AG09309 (cell line): ENCODE measurements at regions not wholly inside any gene's neighbourhood (a gene's known extent, or its start where the extent isn't known, plus 50 kb on each side); places are given as distances from the start of the nearest gene placed in this dataset.
"Not testable (repeated sequence)": the region's sequence is repeated elsewhere in the genome, so short reads cannot be mapped to it uniquely, and the experiment has no call there.

Experiments used
- DNase-seq: peaks from one replicate; pipeline ENCODE4 v3.0.0-alpha.2; 2010; ENCODE audit warnings: low read depth
- H3K4me3 ChIP-seq: 2 replicates; pipeline ENCODE4 v1.5.1; 2011; ENCODE audit warnings: mild to moderate bottlenecking, low read depth, low read length, moderate library complexity; ENCODE audit not compliant: control insufficient read depth
- CTCF ChIP-seq: IDR thresholded peaks from 2 replicates; pipeline ENCODE4 v1.5.1; 2011; ENCODE audit warnings: mild to moderate bottlenecking, low read depth, low read length, inconsistent platforms; ENCODE audit not compliant: insufficient read depth, control insufficient read depth; ENCODE audit errors: missing control alignments

GRCh38 chr5:155661859-155662258 is 648.3 kb downstream of the KIF4B start:
- no peak for DNase-seq
- no peak for TF ChIP-seq CTCF
- H3K4me3 ChIP-seq = no peak overlapping the region

- H3K4me3 ChIP-seq = no peak overlapping the region
- DNase-seq = no peak
- no peak for TF ChIP-seq CTCF
Measured at GRCh38 chr5:155665361-155665760, 651.8 kb downstream of the KIF4B start.

GRCh38 chr5:155672001-155672400 is 655.0 kb upstream of the SGCD start:
- not testable (repeated sequence) for DNase-seq, H3K4me3 ChIP-seq

- no peak overlapping the region for H3K4me3 ChIP-seq
- no peak for DNase-seq
- TF ChIP-seq CTCF = no peak
Measured at GRCh38 chr5:155676967-155677366, 650.0 kb upstream of the SGCD start.

- DNase-seq = no peak
- no peak overlapping the region for H3K4me3 ChIP-seq
- TF ChIP-seq CTCF = no peak
Measured at GRCh38 chr5:155678371-155678770, 648.6 kb upstream of the SGCD start.

GRCh38 chr5:155679530-155679929 is 647.4 kb upstream of the SGCD start:
- DNase-seq = no peak
- TF ChIP-seq CTCF = no peak
- H3K4me3 ChIP-seq = no peak overlapping the region

- no peak for DNase-seq
- H3K4me3 ChIP-seq = no peak overlapping the region
- no peak for TF ChIP-seq CTCF
Measured at GRCh38 chr5:155684417-155684816, 642.5 kb upstream of the SGCD start.
